ENCODE measurements at regions not wholly inside any gene's neighbourhood (a gene's known extent, or its start where the extent isn't known, plus 50 kb on each side); places are given as distances from the start of the nearest gene placed in this dataset.

DNA sequence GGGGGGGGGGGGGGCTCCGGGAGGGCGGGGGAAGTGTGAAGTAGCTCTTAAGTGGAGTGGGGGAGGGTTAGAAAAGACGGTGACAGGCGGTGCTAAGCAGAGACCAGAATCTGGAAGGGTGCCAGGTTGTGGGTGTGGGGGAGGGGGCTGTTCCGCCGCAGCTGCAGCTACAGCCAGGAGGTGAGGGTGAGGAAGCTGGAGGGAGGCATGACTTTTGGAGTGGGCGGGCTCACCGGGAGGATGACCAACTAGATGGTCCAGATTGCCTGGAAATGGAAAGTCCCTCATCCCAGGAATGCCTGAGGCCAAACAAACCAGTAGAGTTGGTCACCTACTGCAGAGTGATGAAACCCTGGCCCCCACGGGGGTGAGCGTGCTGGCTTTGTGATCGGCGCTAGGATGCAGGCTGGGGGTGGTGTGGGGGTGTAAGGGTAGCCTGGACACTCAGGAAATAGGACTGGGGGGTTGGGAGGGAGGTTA lies 158.1 kb upstream of the SHB start:
- H3K27ac ChIP-seq: no peak overlapping the region
- TF ChIP-seq ZFX (IDR thresholded peaks at IDR 0.05): no peak
- TF ChIP-seq, protein P1, sequence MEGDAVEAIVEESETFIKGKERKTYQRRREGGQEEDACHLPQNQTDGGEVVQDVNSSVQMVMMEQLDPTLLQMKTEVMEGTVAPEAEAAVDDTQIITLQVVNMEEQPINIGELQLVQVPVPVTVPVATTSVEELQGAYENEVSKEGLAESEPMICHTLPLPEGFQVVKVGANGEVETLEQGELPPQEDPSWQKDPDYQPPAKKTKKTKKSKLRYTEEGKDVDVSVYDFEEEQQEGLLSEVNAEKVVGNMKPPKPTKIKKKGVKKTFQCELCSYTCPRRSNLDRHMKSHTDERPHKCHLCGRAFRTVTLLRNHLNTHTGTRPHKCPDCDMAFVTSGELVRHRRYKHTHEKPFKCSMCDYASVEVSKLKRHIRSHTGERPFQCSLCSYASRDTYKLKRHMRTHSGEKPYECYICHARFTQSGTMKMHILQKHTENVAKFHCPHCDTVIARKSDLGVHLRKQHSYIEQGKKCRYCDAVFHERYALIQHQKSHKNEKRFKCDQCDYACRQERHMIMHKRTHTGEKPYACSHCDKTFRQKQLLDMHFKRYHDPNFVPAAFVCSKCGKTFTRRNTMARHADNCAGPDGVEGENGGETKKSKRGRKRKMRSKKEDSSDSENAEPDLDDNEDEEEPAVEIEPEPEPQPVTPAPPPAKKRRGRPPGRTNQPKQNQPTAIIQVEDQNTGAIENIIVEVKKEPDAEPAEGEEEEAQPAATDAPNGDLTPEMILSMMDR (conservative IDR thresholded peaks at IDR 0.05): no peak

DNA sequence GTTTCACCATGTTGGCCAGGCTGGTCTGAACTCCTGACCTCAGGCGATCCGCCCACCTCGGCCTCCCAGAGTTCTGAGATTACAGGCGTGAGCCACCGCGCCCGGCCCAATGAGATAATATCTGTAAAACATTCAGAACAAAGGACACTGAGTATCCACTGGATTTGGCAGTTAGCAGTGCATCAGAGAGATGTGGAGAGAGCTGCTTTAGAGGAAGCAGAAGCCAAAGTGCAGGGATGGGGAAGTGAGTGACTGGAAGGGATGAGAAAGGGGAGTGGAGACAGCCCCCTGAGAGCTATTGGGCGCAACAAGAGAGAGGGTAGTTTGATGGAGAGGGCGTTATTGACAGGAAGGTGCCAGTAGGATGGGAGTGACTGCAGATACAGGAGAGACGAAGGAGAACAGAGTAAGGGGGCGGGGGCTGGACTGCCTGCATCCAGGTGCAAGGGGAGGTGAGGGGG lies 157.5 kb upstream of the SHB start:
- TF ChIP-seq ZFX (IDR thresholded peaks at IDR 0.05): no peak
- TF ChIP-seq, protein P1 (conservative IDR thresholded peaks at IDR 0.05): no peak
- H3K27ac ChIP-seq: no peak overlapping the region

DNA sequence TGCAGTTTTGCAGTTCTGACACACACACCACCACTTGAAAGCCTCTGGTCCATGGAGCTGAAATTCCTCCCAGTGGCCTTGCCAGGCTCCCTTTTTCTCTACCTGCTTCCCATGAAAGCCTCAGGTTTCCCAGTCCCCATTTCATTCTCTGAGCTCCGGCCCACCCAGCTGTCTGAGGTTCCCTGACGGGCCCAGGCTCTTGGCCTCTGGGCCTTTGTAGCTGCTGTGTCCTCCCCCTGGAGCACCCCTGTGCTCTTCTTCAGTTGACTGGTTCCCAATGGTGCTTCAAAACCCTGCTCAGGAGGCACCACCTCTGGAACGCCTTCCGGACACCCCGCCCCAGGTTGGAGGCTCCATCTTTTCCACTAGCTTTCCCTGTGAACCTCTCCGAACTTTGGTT lies 155.9 kb upstream of the SHB start:
- no peak overlapping the region for H3K27ac ChIP-seq
- TF ChIP-seq, protein P1 (conservative IDR thresholded peaks at IDR 0.05): no peak
- no peak for TF ChIP-seq ZFX (IDR thresholded peaks at IDR 0.05)

DNA sequence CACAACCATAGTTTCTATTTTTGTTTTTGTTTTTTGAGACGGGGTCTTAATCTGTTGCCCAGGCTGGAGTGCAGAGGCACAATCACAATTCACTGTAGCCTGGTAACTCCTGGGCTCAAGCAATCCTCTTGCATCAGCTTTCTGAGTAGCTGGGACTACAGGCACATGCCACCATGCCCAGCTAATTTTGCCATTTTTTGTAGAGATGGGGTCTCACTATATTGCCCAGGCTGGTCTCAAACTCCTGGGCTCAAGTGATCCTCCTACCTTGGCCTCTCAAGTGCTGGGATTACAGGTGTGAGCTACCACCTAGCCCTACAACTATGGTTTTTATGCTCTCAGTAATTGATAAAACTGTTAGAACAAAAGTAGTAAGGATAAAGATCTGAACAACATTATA lies 147.5 kb upstream of the SHB start:
- TF ChIP-seq, protein P1 (conservative IDR thresholded peaks at IDR 0.05): no peak
- TF ChIP-seq ZFX (IDR thresholded peaks at IDR 0.05): no peak
- no peak overlapping the region for H3K27ac ChIP-seq

DNA sequence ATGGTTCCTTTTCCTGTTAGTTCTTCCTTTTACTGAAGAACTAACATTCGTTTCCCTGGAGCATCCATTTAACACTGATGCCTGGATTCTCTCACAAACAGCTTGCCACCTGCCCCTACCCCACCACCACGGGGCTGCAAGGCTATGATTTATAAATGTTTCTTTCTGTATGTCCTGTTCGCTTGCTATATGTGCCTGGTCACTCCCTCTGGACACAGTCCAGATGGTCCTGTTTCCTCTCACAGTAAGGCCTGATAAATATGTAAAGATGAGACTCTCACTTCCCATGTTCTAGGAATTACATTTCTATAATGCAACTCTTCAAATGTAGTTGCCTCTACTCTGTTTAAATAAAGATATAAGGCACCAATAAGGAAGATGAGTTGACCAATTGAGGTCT lies 146.4 kb upstream of the SHB start:
- TF ChIP-seq, protein P1 (conservative IDR thresholded peaks at IDR 0.05): no peak
- no peak for TF ChIP-seq ZFX (IDR thresholded peaks at IDR 0.05)
- no peak overlapping the region for H3K27ac ChIP-seq

DNA sequence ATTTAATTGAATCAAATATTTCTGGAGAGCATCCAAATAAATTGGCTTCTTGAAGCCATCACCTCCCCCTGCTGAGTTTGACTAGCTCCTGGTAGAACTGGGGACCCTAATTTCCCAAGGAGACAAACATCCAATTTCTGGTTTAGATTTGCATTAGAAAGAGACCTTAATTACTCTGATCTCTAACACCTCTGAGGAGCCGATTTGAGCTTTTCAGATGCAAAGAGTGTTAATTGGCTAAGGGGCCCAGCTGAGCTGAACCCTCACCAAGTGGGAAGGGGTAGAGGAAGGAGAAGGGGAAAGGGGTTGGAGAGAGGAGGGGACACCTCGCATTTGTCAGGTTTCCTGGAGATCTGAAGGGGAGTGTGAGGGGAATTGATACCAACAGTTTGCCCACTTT lies 145.4 kb upstream of the SHB start:
- TF ChIP-seq ZFX (IDR thresholded peaks at IDR 0.05): no peak
- TF ChIP-seq, protein P1 (conservative IDR thresholded peaks at IDR 0.05): no peak

DNA sequence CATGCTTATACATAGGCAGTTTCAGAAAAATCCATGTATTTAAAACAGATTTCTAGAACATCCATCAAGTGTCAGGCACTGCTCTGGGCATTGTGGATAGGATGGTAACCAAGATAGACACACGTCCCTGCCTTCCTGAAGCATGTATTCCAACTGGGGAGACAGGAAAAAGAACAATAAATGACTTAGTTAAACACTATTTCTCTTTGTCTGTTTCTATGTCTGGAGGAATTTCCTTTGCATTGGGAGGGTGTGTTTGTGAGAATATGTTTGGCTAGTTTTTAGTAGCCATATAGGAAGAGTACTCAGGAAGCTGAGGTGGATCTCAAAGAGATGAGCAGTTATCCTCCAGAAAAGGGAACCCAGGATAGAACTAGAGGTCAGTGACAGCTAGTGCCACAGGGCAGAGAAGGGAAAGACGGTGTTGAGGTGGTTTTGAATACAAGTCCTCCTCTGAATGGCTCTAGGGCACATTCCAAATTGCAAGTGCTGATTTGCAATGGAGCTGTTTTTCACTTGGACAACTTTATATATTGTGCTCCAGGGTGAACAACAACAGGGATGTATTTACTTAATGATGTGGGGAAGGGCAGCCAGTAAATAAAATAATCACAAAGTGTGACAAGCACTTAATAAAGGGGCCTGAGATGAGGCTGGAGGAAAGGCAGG lies 144.7 kb upstream of the SHB start:
- H3K27ac ChIP-seq: no peak overlapping the region
- no peak for TF ChIP-seq ZFX (IDR thresholded peaks at IDR 0.05)

More for the DNA sequence above, 145.4 kb upstream of the SHB start:
- no peak overlapping the region for H3K27ac ChIP-seq

DNA sequence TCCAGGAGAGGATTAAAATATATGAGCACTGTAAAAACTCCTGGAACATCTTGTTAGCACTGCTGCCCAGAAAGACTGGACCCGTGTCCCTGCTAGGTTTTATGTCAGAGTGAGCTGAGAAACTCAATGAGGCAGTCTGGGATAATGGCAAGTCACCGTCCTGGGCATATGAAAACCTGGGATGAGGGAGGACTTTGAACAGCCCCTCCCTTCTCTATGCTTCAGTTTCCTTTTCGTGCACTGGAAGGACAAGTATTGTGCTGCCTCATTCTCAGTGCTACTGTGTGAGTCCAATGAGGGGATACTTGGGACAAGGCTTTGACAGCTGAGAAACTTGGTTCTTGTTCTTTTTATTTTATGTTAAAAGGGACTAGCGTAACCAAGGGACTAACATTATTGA lies 143.0 kb upstream of the SHB start:
- TF ChIP-seq ZFX (IDR thresholded peaks at IDR 0.05): no peak
- TF ChIP-seq, protein P1 (conservative IDR thresholded peaks at IDR 0.05): no peak
- H3K27ac ChIP-seq: no peak overlapping the region
